ENCODE measurements at regions not wholly inside any gene's neighbourhood (a gene's known extent, or its start where the extent isn't known, plus 50 kb on each side); places are given as distances from the start of the nearest gene placed in this dataset.

GRCh38 chr13:86377451-86377850, 578.2 kb upstream of the SLITRK6 start:
- no peak for TF ChIP-seq CTCF (IDR thresholded peaks at IDR 0.05; ENCODE audit: insufficient read depth, low read length)
- no peak overlapping the region for H3K4me3 ChIP-seq (ENCODE audit: low read depth, low read length)
- DNase-seq (ENCODE audit: low read depth), result no peak

- no peak overlapping the region for H3K4me3 ChIP-seq (ENCODE audit: low read depth, low read length)
- DNase-seq (ENCODE audit: low read depth), result no peak
- TF ChIP-seq CTCF (IDR thresholded peaks at IDR 0.05; ENCODE audit: insufficient read depth, low read length), result no peak
Observed at GRCh38 chr13:86378628-86379027, 579.4 kb upstream of the SLITRK6 start.

DNA sequence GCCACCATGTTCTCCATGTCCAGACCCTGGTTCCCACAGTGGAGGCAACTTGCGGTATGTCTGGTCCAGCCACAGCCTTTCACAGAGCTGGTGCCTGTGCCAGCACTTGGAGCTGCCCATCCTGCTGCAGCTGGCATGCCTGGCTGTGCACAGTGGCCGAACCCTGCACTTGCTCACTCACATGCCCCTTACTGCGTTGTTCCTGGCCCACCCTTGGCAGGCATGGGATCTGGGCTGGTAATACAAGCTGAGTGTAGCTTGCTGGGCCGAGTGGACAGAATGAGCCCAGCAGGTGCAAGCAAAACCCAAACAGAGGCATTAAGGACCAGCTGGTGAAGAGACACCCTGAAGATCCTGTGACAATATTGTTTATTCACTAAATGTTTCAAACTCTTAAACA, 583.9 kb upstream of the SLITRK6 start:
- DNase-seq (ENCODE audit: low read depth), result no peak
- no peak for TF ChIP-seq CTCF (IDR thresholded peaks at IDR 0.05; ENCODE audit: insufficient read depth, low read length)
- no peak overlapping the region for H3K4me3 ChIP-seq (ENCODE audit: low read depth, low read length)

GRCh38 chr13:86383561-86383960, 584.3 kb upstream of the SLITRK6 start:
- H3K4me3 ChIP-seq (ENCODE audit: low read depth, low read length), result no peak overlapping the region
- TF ChIP-seq CTCF (IDR thresholded peaks at IDR 0.05; ENCODE audit: insufficient read depth, low read length), result no peak
- DNase-seq (ENCODE audit: low read depth), result no peak

- TF ChIP-seq CTCF (IDR thresholded peaks at IDR 0.05; ENCODE audit: insufficient read depth, low read length), result no peak
- no peak overlapping the region for H3K4me3 ChIP-seq (ENCODE audit: low read depth, low read length)
- no peak for DNase-seq (ENCODE audit: low read depth)
Observed at GRCh38 chr13:86397635-86398034, 598.4 kb upstream of the SLITRK6 start.

DNA sequence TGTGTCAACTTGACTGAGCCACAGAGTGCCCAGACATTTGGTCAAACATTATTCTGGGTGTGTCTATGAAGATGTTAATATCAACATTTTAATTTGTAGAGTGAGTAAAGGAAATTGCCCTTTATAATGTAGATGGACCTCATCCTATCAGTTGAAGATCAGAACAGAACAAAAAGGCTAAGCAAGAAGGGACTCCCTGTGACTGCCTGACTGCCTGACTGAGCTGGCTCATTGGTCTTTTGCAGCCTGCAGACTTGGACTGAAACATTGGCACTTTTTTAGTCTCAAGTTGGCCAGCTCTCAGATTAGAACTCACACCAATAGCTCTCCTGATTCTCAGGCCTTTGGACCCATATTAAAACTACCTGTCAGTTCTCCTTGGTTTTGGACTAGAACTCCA, 600.4 kb upstream of the SLITRK6 start:
- TF ChIP-seq CTCF (IDR thresholded peaks at IDR 0.05; ENCODE audit: insufficient read depth, low read length), result no peak
- H3K4me3 ChIP-seq (ENCODE audit: low read depth, low read length), result no peak overlapping the region
- DNase-seq (ENCODE audit: low read depth), result no peak

- DNase-seq (ENCODE audit: low read depth), result no peak
- no peak overlapping the region for H3K4me3 ChIP-seq (ENCODE audit: low read depth, low read length)
- TF ChIP-seq CTCF (IDR thresholded peaks at IDR 0.05; ENCODE audit: insufficient read depth, low read length), result no peak
Observed at GRCh38 chr13:86402500-86402899, 603.3 kb upstream of the SLITRK6 start.
